K562 (cell line): ENCODE measurements at regions not wholly inside any gene's neighbourhood (a gene's known extent, or its start where the extent isn't known, plus 50 kb on each side); places are given as distances from the start of the nearest gene placed in this dataset.

Source experiments
- ATAC-seq: fragments of 200-7000 bp; cut with Tn5 transposase; 3 replicates; pipeline ENCODE4 v1.9.1; 2020; ENCODE audit warnings: moderate library complexity
- BruUV-seq: library from RNA; stranded (reverse); fragments of 400-500 nt; replicated peaks from 2 replicates; lab custom pipeline; 2021; lab: Mats Ljungman, UMichigan
- CTCF ChIA-PET: fragments of 300-600 bp; formaldehyde crosslinking; extraction: SDS; loops from one replicate; lab custom pipeline; 2021; ENCODE audit warnings: low intra/inter-chr PET ratio; lab: Yijun Ruan, JAX
- POLR2A ChIA-PET: fragments of 300-600, 350-650 bp; sonication (Branson Sonifier 250); formaldehyde crosslinking; extraction: SDS; loops from one replicate; lab custom pipeline; 2021; ENCODE audit warnings: antibody characterized with exemption, inconsistent platforms; lab: Yijun Ruan, JAX
- DNase-seq, 4 experiments: peaks; one replicate each; pipeline versions ENCODE4 v3.0.0 to v3.0.0-alpha.2; 2011 to 2018; ENCODE audit warnings: low spot score in 3 of 4, mixed read lengths in 3 of 4; ENCODE audit errors: extremely low read depth in 1 of 4
- FAIRE-seq: peaks from 2 replicates; lab custom pipeline; 2011; peaks lifted over from hg19 to GRCh38; lab: Jason Lieb, UNC
- H2AFZ ChIP-seq: 2 replicates; pipeline ENCODE4 v1.6.0; 2011; ENCODE audit warnings: low read depth, low read length, control low read depth, inconsistent platforms
- H3K27ac ChIP-seq: fragments of 200-600 bp; 3 replicates; pipeline ENCODE4 v1.8.0; 2011; ENCODE audit warnings: low read depth, mild to moderate bottlenecking, control low read depth, inconsistent platforms, low read length, moderate library complexity, mixed read lengths; ENCODE audit errors: extremely low read depth
- H3K27me3 ChIP-seq, 2 experiments: fragments of 300-600 bp in 1 of 2; 2 replicates in 1 of 2; 3 replicates in 1 of 2; pipeline versions ENCODE4 v1.6.0 to v1.8.0; 2011; ENCODE audit warnings: inconsistent platforms in 2 of 2, low read length in 2 of 2, mild to moderate bottlenecking in 1 of 2, mixed read lengths in 1 of 2, moderate library complexity in 1 of 2; ENCODE audit not compliant: control insufficient read depth in 2 of 2, insufficient read depth in 2 of 2
- H3K36me3 ChIP-seq: fragments of 300-600 bp; 3 replicates; pipeline ENCODE4 v1.8.0; 2011; ENCODE audit warnings: mild to moderate bottlenecking, low read length, inconsistent platforms; ENCODE audit not compliant: control insufficient read depth, insufficient read depth
- H3K4me1 ChIP-seq, 2 experiments: fragments of 200-600 bp in 1 of 2; replicated peaks in 1 of 2; 2 replicates in 1 of 2; 3 replicates in 1 of 2; pipeline versions ENCODE4 v1.5.1 to v1.8.0; 2011; ENCODE audit warnings: inconsistent platforms in 2 of 2, low read length in 2 of 2, mild to moderate bottlenecking in 1 of 2, mixed read lengths in 1 of 2, moderate library complexity in 1 of 2; ENCODE audit not compliant: control insufficient read depth in 2 of 2, insufficient read depth in 2 of 2
- H3K4me2 ChIP-seq: 2 replicates; pipeline ENCODE4 v1.6.1; 2011; ENCODE audit warnings: low read length, control low read depth, inconsistent platforms, mixed read lengths; ENCODE audit not compliant: insufficient read depth
- H3K4me3 ChIP-seq: fragments of 200-600 bp; sonication (generic), shearing (Covaris generic); 2 replicates; pipeline ENCODE4 v1.5.1; 2016; ENCODE audit warnings: control low read depth, inconsistent platforms
- H3K79me2 ChIP-seq: fragments of 200-600 bp; 3 replicates; pipeline ENCODE4 v1.8.0; 2011; ENCODE audit warnings: low read length, inconsistent platforms; ENCODE audit not compliant: control insufficient read depth, insufficient read depth
- H3K9ac ChIP-seq, 2 experiments: 2 replicates each; pipeline versions ENCODE4 v1.6.0 to v1.6.1; 2011; ENCODE audit warnings: low read depth in 2 of 2, low read length in 2 of 2, control low read depth in 1 of 2, inconsistent platforms in 1 of 2, mild to moderate bottlenecking in 1 of 2, mixed read lengths in 1 of 2; ENCODE audit not compliant: insufficient read depth in 1 of 2
- H3K9me1 ChIP-seq: one replicate; pipeline ENCODE4 v1.6.0; 2011; ENCODE audit warnings: inconsistent platforms, mild to moderate bottlenecking, low read length, moderate library complexity; ENCODE audit not compliant: control insufficient read depth, insufficient read depth
- H3K9me3 ChIP-seq: replicated peaks from 2 replicates; pipeline ENCODE4 v1.5.1; 2011; ENCODE audit warnings: low read depth, low read length, inconsistent platforms; ENCODE audit not compliant: control insufficient read depth, insufficient read depth
- H4K20me1 ChIP-seq: replicated peaks from 2 replicates; pipeline ENCODE4 v1.6.1; 2011; ENCODE audit warnings: low read length, inconsistent platforms, mixed read lengths; ENCODE audit not compliant: control insufficient read depth, insufficient read depth
- CAMTA2 ChIP-seq: fragments of 250-450 bp; sonication (Bioruptor Pico); conservative IDR thresholded peaks from 2 replicates; pipeline ENCODE4 v1.5.1; 2022
- CBX3 ChIP-seq, 2 experiments: IDR thresholded peaks; 1 replicate in 1 of 2; 2 replicates in 1 of 2; pipeline ENCODE4 v1.6.1; 2012; ENCODE audit warnings: inconsistent platforms in 2 of 2, low read length in 2 of 2, borderline replicate concordance in 1 of 2, control low read depth in 1 of 2
- CHCHD3 ChIP-seq: fragments of 250-450 bp; sonication (Bioruptor Pico); IDR thresholded peaks from 2 replicates; pipeline ENCODE4 v2.1.2; 2022; ENCODE audit warnings: mild to moderate bottlenecking
- CREM ChIP-seq: IDR thresholded peaks from 2 replicates; pipeline ENCODE4 v1.6.1; 2014; ENCODE audit warnings: antibody characterized with exemption, low read depth
- JUND ChIP-seq, 2 experiments: IDR thresholded peaks; 2 replicates in 1 of 2; 3 replicates in 1 of 2; pipeline ENCODE4 v1.6.1; 2011; ENCODE audit warnings: borderline replicate concordance in 2 of 2, low read depth in 2 of 2, low read length in 2 of 2, improper control_type of control experiment in 1 of 2, missing biosample characterization in 1 of 2, missing genetic modification characterization in 1 of 2, missing genetic modification reagents in 1 of 2
- KLF16 ChIP-seq: IDR thresholded peaks from 2 replicates; pipeline ENCODE4 v1.6.1; 2016; ENCODE audit warnings: antibody characterized with exemption
- SIX5 ChIP-seq, 2 experiments: IDR thresholded peaks; 2 replicates each; pipeline ENCODE4 v1.6.1; 2011; ENCODE audit warnings: low read length in 2 of 2, borderline replicate concordance in 1 of 2, low read depth in 1 of 2, mild to moderate bottlenecking in 1 of 2, moderate library complexity in 1 of 2; ENCODE audit not compliant: insufficient read depth in 1 of 2
- TSC22D4 ChIP-seq: fragments of 450-650 bp; IDR thresholded peaks from 2 replicates; pipeline ENCODE4 v1.6.1; 2016; ENCODE audit warnings: missing genetic modification characterization, missing biosample characterization, control low read depth
- ZBED1 ChIP-seq: IDR thresholded peaks from 2 replicates; pipeline ENCODE4 v1.6.1; 2014
- ZBTB49 ChIP-seq: sonication (generic); formaldehyde crosslinking; IDR thresholded peaks from 2 replicates; pipeline ENCODE4 v1.8.0; 2022; ENCODE audit warnings: missing genetic modification reagents, mild to moderate bottlenecking, borderline replicate concordance
- ZKSCAN8 ChIP-seq: fragments of 200-800 bp; sonication (Bioruptor generic); IDR thresholded peaks from 2 replicates; pipeline ENCODE4 v1.6.1; 2016; ENCODE audit warnings: missing genetic modification characterization, missing compliant biosample characterization
- ZNF143 ChIP-seq: sonication (generic); formaldehyde crosslinking; IDR thresholded peaks from 2 replicates; pipeline ENCODE4 v1.9.0; 2022; ENCODE audit warnings: mild to moderate bottlenecking, missing genetic modification reagents
- ZNF699 ChIP-seq: fragments of 250-450 bp; sonication (Bioruptor Pico); IDR thresholded peaks from 2 replicates; pipeline ENCODE4 v1.8.0; 2021; ENCODE audit warnings: mild to moderate bottlenecking, moderate library complexity; ENCODE audit not compliant: insufficient replicate concordance
- WGBS: fragments of 100-300 bp; shearing (Covaris generic); methylation state at CpG from one replicate; pipeline ENCODE4 v1.1.6; 2016; ENCODE audit warnings: low coverage, mixed read lengths; ENCODE audit not compliant: insufficient coverage; ENCODE audit errors: missing lambda C conversion rate; 5-methylcytosine and 5-hydroxymethylcytosine counted together
- in situ Hi-C: fragments of 300-500 bp; cut with MboI; formaldehyde crosslinking; loops from 4 replicates; pipeline ENCODE4 v1.15.0; 2018; ENCODE audit warnings: inconsistent platforms, mixed read lengths
- intact Hi-C: fragments of 100-400 bp; cut with micrococcal nuclease; formaldehyde crosslinking; loops from 2 replicates; pipeline ENCODE4 v1.14.2; 2022
- TF ChIP-seq, protein P1 (sequence below), 2 experiments: IDR thresholded peaks; 2 replicates each; pipeline ENCODE4 v1.6.1; 2011; ENCODE audit warnings: borderline replicate concordance in 1 of 2, control low read depth in 1 of 2, low read depth in 1 of 2, low read length in 1 of 2, mild to moderate bottlenecking in 1 of 2, mixed read lengths in 1 of 2, moderate library complexity in 1 of 2; ENCODE audit not compliant: insufficient read depth in 1 of 2, insufficient read length in 1 of 2, poor library complexity in 1 of 2, severe bottlenecking in 1 of 2; ENCODE audit errors: extremely low read depth in 1 of 2
- TF ChIP-seq, protein P2 (sequence below): fragments of 450-650 bp; IDR thresholded peaks from 2 replicates; pipeline ENCODE4 v1.6.1; 2017; ENCODE audit warnings: antibody characterized with exemption

DNA sequence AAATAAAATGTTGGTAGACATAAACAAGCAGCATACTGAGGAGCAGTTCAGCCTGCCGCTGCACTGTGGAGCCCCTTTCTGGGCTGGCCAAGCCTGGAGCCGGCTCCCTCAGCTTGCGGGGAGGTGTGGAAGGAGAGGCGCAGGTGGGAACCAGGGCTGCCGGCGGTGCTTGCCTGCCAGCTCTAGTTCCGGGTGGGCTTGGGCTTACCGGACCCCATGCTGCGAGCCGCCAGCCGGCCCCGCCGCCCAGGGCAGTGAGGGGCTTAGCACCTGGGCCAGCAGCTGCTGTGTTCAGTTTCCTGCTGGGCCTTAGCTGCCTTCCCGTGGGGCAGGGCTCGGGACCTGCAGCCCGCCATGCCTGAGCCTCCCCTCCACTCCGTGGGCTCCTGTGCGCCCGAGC is 672.9 kb upstream of the POM121L12 start:
- no peaks in the 10 kb centered on the region for H3K79me2 ChIP-seq
- WGBS = 0% methylated on average over 17 of the region's 19 CpGs
- FAIRE-seq = no peak
- H3K27ac ChIP-seq = no peak overlapping the region
- intact Hi-C loops (no loop called here), in situ Hi-C loops (no loop called here)
- POLR2A ChIA-PET = no interaction called here
- H4K20me1 ChIP-seq = no peaks in the 10 kb centered on the region
- TF ChIP-seq, protein P1, sequence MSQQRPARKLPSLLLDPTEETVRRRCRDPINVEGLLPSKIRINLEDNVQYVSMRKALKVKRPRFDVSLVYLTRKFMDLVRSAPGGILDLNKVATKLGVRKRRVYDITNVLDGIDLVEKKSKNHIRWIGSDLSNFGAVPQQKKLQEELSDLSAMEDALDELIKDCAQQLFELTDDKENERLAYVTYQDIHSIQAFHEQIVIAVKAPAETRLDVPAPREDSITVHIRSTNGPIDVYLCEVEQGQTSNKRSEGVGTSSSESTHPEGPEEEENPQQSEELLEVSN (IDR thresholded peaks at IDR 0.05; ENCODE audit: borderline replicate concordance in 1 of 2, extremely low read depth in 1 of 2, insufficient read depth in 1 of 2, insufficient read length in 1 of 2, low read depth in 1 of 2, low read length in 1 of 2, poor library complexity in 1 of 2, severe bottlenecking in 1 of 2) = no peak
- TF ChIP-seq KLF16 (no peak), CREM (no peak), ZNF143 (no peak), ZNF699 (CRISPR knock-in tag) (no peak), ZBTB49 (CRISPR knock-in tag) (no peak), ZKSCAN8 (CRISPR knock-in tag) (no peak), CBX3 (IDR thresholded peaks at IDR 0.05; ENCODE audit: borderline replicate concordance in 1 of 2, low read length in 2 of 2) (no peak), CHCHD3 (no peak), CAMTA2 (CRISPR knock-in tag) (no peak), JUND (IDR thresholded peaks at IDR 0.05; ENCODE audit: borderline replicate concordance, low read depth, low read length) (no peak), JUND (tag; IDR thresholded peaks at IDR 0.05; ENCODE audit: borderline replicate concordance, low read depth, low read length) (no peak), SIX5 (IDR thresholded peaks at IDR 0.05; ENCODE audit: borderline replicate concordance in 1 of 2, insufficient read depth in 1 of 2, low read depth in 1 of 2, low read length in 2 of 2) (no peak), TSC22D4 (tag) (no peak), ZBED1 (no peak)
- TF ChIP-seq, protein P2, sequence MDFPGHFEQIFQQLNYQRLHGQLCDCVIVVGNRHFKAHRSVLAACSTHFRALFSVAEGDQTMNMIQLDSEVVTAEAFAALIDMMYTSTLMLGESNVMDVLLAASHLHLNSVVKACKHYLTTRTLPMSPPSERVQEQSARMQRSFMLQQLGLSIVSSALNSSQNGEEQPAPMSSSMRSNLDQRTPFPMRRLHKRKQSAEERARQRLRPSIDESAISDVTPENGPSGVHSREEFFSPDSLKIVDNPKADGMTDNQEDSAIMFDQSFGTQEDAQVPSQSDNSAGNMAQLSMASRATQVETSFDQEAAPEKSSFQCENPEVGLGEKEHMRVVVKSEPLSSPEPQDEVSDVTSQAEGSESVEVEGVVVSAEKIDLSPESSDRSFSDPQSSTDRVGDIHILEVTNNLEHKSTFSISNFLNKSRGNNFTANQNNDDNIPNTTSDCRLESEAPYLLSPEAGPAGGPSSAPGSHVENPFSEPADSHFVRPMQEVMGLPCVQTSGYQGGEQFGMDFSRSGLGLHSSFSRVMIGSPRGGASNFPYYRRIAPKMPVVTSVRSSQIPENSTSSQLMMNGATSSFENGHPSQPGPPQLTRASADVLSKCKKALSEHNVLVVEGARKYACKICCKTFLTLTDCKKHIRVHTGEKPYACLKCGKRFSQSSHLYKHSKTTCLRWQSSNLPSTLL = no peak
- no peaks in the 10 kb centered on the region for H3K4me1 ChIP-seq
- no peak for ATAC-seq
- no peaks in the 10 kb centered on the region for H3K36me3 ChIP-seq
- BruUV-seq = no TSS peak
- CTCF ChIA-PET = no interaction called here
- no peak overlapping the region for H2AFZ ChIP-seq
- no peak for DNase-seq
- no peak overlapping the region for H3K9ac ChIP-seq
- H3K9me3 ChIP-seq = no peaks in the 10 kb centered on the region
- H3K4me2 ChIP-seq = no peak overlapping the region
- no peaks in the 10 kb centered on the region for H3K27me3 ChIP-seq
- no peaks in the 10 kb centered on the region for H3K9me1 ChIP-seq
- H3K4me3 ChIP-seq = no peak overlapping the region
